H9 (cell line): ENCODE measurements at regions not wholly inside any gene's neighbourhood (a gene's known extent, or its start where the extent isn't known, plus 50 kb on each side); places are given as distances from the start of the nearest gene placed in this dataset.

ENCODE experiments used
- DNase-seq: peaks from one replicate; pipeline ENCODE4 v3.0.0-alpha.2; 2017
- H2AFZ ChIP-seq: one replicate; pipeline ENCODE4 v1.6.1; 2013; ENCODE audit warnings: mild to moderate bottlenecking, low read length, control low read depth, moderate library complexity
- H2AK5ac ChIP-seq: 2 replicates; pipeline ENCODE4 v1.6.1; 2013; ENCODE audit warnings: low read length, control low read depth, mixed read lengths; ENCODE audit not compliant: insufficient read length
- H2BK120ac ChIP-seq: one replicate; pipeline ENCODE4 v1.6.1; 2013; ENCODE audit warnings: low read depth, mild to moderate bottlenecking, low read length, control low read depth, inconsistent platforms; ENCODE audit not compliant: poor library complexity, severe bottlenecking
- H2BK12ac ChIP-seq: 2 replicates; pipeline ENCODE4 v1.6.1; 2013; ENCODE audit warnings: low read length, control low read depth, mixed read lengths, low read depth; ENCODE audit not compliant: insufficient read length
- H2BK15ac ChIP-seq: 2 replicates; pipeline ENCODE4 v1.6.1; 2013; ENCODE audit warnings: low read depth, low read length, control low read depth
- H2BK20ac ChIP-seq: one replicate; pipeline ENCODE4 v1.6.1; 2013; ENCODE audit warnings: low read depth, mild to moderate bottlenecking, low read length, control low read depth, inconsistent platforms; ENCODE audit not compliant: poor library complexity, severe bottlenecking
- H2BK5ac ChIP-seq: 2 replicates; pipeline ENCODE4 v1.6.1; 2013; ENCODE audit warnings: low read length, control low read depth, mixed read lengths; ENCODE audit not compliant: insufficient read length
- H3K14ac ChIP-seq: 2 replicates; pipeline ENCODE4 v1.6.1; 2013; ENCODE audit warnings: low read length, control low read depth; ENCODE audit not compliant: insufficient read depth
- H3K18ac ChIP-seq: 2 replicates; pipeline ENCODE4 v1.6.1; 2013; ENCODE audit warnings: low read depth, mild to moderate bottlenecking, mixed read lengths, low read length, control low read depth; ENCODE audit not compliant: insufficient read length
- H3K23ac ChIP-seq: 2 replicates; pipeline ENCODE4 v1.6.1; 2013; ENCODE audit warnings: low read length, control low read depth, mixed read lengths, low read depth; ENCODE audit not compliant: insufficient read length
- H3K23me2 ChIP-seq: 2 replicates; pipeline ENCODE4 v1.6.1; 2013; ENCODE audit warnings: low read depth, mild to moderate bottlenecking, mixed read lengths, low read length, control low read depth; ENCODE audit not compliant: insufficient read length, poor library complexity, severe bottlenecking
- H3K27ac ChIP-seq: 2 replicates; pipeline ENCODE4 v1.5.1; 2013; ENCODE audit warnings: low read length, control low read depth, mixed read lengths, low read depth; ENCODE audit not compliant: insufficient read length
- H3K27me3 ChIP-seq: 2 replicates; pipeline ENCODE4 v1.6.1; 2013; ENCODE audit warnings: low read length, control low read depth, inconsistent platforms; ENCODE audit not compliant: insufficient read depth
- H3K4ac ChIP-seq: 2 replicates; pipeline ENCODE4 v1.6.1; 2013; ENCODE audit warnings: low read depth, mild to moderate bottlenecking, control low read depth, inconsistent platforms, low read length, moderate library complexity
- H3K4me1 ChIP-seq: 2 replicates; pipeline ENCODE4 v1.6.1; 2013; ENCODE audit warnings: low read length, control low read depth, inconsistent platforms; ENCODE audit not compliant: insufficient read depth
- H3K4me2 ChIP-seq: 2 replicates; pipeline ENCODE4 v1.6.1; 2013; ENCODE audit warnings: low read length, control low read depth, mixed read lengths; ENCODE audit not compliant: insufficient read length, insufficient read depth
- H3K56ac ChIP-seq: 2 replicates; pipeline ENCODE4 v1.6.1; 2013; ENCODE audit warnings: low read depth, mild to moderate bottlenecking, mixed read lengths, low read length, control low read depth; ENCODE audit not compliant: insufficient read length
- H3K79me1 ChIP-seq: 2 replicates; pipeline ENCODE4 v1.6.1; 2013; ENCODE audit warnings: low read depth, mild to moderate bottlenecking, moderate library complexity, low read length, control low read depth, inconsistent platforms; ENCODE audit not compliant: insufficient read depth, poor library complexity, severe bottlenecking
- H3K79me2 ChIP-seq: 2 replicates; pipeline ENCODE4 v1.6.1; 2013; ENCODE audit warnings: low read length, control low read depth, inconsistent platforms; ENCODE audit not compliant: insufficient read depth
- H3K9ac ChIP-seq: 2 replicates; pipeline ENCODE4 v1.6.1; 2013; ENCODE audit warnings: low read length, control low read depth, mixed read lengths; ENCODE audit not compliant: insufficient read length; ENCODE audit errors: extremely low read depth
- H3K9me3 ChIP-seq: one replicate; pipeline ENCODE4 v1.6.1; 2013; ENCODE audit warnings: low read depth, low read length, inconsistent platforms; ENCODE audit not compliant: control insufficient read depth
- H3T11ph ChIP-seq: one replicate; pipeline ENCODE4 v1.6.1; 2013; ENCODE audit warnings: mild to moderate bottlenecking, low read length, control low read depth, inconsistent platforms
- H4K20me1 ChIP-seq: one replicate; pipeline ENCODE4 v1.6.1; 2013; ENCODE audit not compliant: control insufficient read depth, insufficient read length, insufficient read depth
- H4K5ac ChIP-seq: 2 replicates; pipeline ENCODE4 v1.6.1; 2013; ENCODE audit warnings: low read depth, mild to moderate bottlenecking, mixed read lengths, low read length, control low read depth; ENCODE audit not compliant: insufficient read length
- H4K8ac ChIP-seq: replicated peaks from 2 replicates; pipeline ENCODE4 v1.6.1; 2013; ENCODE audit warnings: low read length, control low read depth, mixed read lengths, low read depth; ENCODE audit not compliant: insufficient read length
- H4K91ac ChIP-seq: 2 replicates; pipeline ENCODE4 v1.6.1; 2013; ENCODE audit warnings: low read depth, mild to moderate bottlenecking, moderate library complexity, mixed read lengths, low read length, control low read depth; ENCODE audit not compliant: insufficient read length
- H3K27ac Mint-ChIP-seq, 3 experiments: 2 replicates in 2 of 3; 3 replicates in 1 of 3; pipeline ENCODE4 v1.8.0; 2020 to 2021; ENCODE audit warnings: mixed read lengths in 3 of 3, mild to moderate bottlenecking in 1 of 3, moderate library complexity in 1 of 3
- H3K27me3 Mint-ChIP-seq: 2 replicates; pipeline ENCODE4 v1.8.0; 2021; ENCODE audit warnings: low read depth, mild to moderate bottlenecking, moderate library complexity, mixed read lengths
- H3K36me3 Mint-ChIP-seq, 3 experiments: 2 replicates in 2 of 3; 3 replicates in 1 of 3; pipeline ENCODE4 v1.8.0; 2020 to 2021; ENCODE audit warnings: low read depth in 3 of 3, mixed read lengths in 3 of 3; ENCODE audit not compliant: insufficient read depth in 1 of 3
- H3K4me1 Mint-ChIP-seq, 2 experiments: 2 replicates each; pipeline ENCODE4 v1.8.0; 2020; ENCODE audit warnings: mixed read lengths in 2 of 2
- H3K4me3 Mint-ChIP-seq, 2 experiments: 2 replicates in 1 of 2; 3 replicates in 1 of 2; pipeline ENCODE4 v1.8.0; 2020 to 2021; ENCODE audit warnings: mild to moderate bottlenecking in 2 of 2, mixed read lengths in 2 of 2, moderate library complexity in 1 of 2
- H3K9me3 Mint-ChIP-seq, 2 experiments: 2 replicates in 1 of 2; 3 replicates in 1 of 2; pipeline ENCODE4 v1.8.0; 2020; ENCODE audit warnings: mild to moderate bottlenecking in 2 of 2, mixed read lengths in 2 of 2, moderate library complexity in 1 of 2
- TF ChIP-seq, protein P1 (sequence below): fragments of 200-600 bp; sonication (generic); conservative IDR thresholded peaks from 3 replicates; pipeline ENCODE4 v1.8.0; 2021; ENCODE audit warnings: antibody characterized with exemption, mild to moderate bottlenecking

GRCh38 chr4:29307256-29307655 lies 1412.9 kb upstream of the PCDH7 start:
- Histone ChIP-seq H2BK5ac (no peak overlapping the region), H3K4me2 (no peak overlapping the region), H4K91ac (no peak overlapping the region), H3K23ac (no peak overlapping the region), H2BK120ac (no peak overlapping the region), H3K9me3 (no peaks in the 10 kb centered on the region), H2AFZ (no peak overlapping the region), H2BK15ac (no peak overlapping the region), H3K23me2 (no peaks in the 10 kb centered on the region), H3K56ac (no peak overlapping the region), H4K5ac (no peak overlapping the region), H3K18ac (no peak overlapping the region), H2AK5ac (no peak overlapping the region), H3K79me1 (no peaks in the 10 kb centered on the region), H3K27me3 (no peaks in the 10 kb centered on the region), H3T11ph (no peak overlapping the region), H3K79me2 (no peaks in the 10 kb centered on the region), H3K27ac (no peak overlapping the region), H3K4me1 (no peaks in the 10 kb centered on the region), H3K14ac (no peak overlapping the region), H2BK20ac (no peak overlapping the region), H3K9ac (no peak overlapping the region), H4K20me1 (no peaks in the 10 kb centered on the region), H4K8ac (no peak overlapping the region), H2BK12ac (no peak overlapping the region), H3K4ac (no peak overlapping the region)
- Mint-ChIP-seq H3K27me3 (no peaks in the 10 kb centered on the region), H3K36me3 (no peaks in the 10 kb centered on the region), H3K9me3 (no peaks in the 10 kb centered on the region), H3K27ac (no peak overlapping the region), H3K4me3 (no peak overlapping the region), H3K4me1 (peaks cover 0 to 6% of the 10 kb centered on the region in 2 experiments; a peak in 2 of 4 replicates)
- DNase-seq, result no peak
- TF ChIP-seq, protein P1, sequence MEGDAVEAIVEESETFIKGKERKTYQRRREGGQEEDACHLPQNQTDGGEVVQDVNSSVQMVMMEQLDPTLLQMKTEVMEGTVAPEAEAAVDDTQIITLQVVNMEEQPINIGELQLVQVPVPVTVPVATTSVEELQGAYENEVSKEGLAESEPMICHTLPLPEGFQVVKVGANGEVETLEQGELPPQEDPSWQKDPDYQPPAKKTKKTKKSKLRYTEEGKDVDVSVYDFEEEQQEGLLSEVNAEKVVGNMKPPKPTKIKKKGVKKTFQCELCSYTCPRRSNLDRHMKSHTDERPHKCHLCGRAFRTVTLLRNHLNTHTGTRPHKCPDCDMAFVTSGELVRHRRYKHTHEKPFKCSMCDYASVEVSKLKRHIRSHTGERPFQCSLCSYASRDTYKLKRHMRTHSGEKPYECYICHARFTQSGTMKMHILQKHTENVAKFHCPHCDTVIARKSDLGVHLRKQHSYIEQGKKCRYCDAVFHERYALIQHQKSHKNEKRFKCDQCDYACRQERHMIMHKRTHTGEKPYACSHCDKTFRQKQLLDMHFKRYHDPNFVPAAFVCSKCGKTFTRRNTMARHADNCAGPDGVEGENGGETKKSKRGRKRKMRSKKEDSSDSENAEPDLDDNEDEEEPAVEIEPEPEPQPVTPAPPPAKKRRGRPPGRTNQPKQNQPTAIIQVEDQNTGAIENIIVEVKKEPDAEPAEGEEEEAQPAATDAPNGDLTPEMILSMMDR, result no peak
